ENCODE measurements at regions not wholly inside any gene's neighbourhood (a gene's known extent, or its start where the extent isn't known, plus 50 kb on each side); places are given as distances from the start of the nearest gene placed in this dataset.

GRCh38 chr15:70407955-70408354 lies 310.2 kb upstream of the TLE3 start:
- Histone ChIP-seq H3K9ac (ENCODE audit: low read length in 3 of 3) (no peak overlapping the region), H3K36me3 (ENCODE audit: control insufficient read depth in 2 of 3, insufficient read depth in 3 of 3, low read length in 3 of 3) (no peaks in the 10 kb centered on the region), H3K27me3 (ENCODE audit: control insufficient read depth, insufficient read depth, low read length) (no peaks in the 10 kb centered on the region), H3K4me1 (ENCODE audit: control insufficient read depth in 2 of 3, insufficient read depth in 2 of 3, low read depth in 1 of 3, low read length in 3 of 3) (peaks cover 4 to 19% (median 13%) of the 10 kb centered on the region in 3 donors), H3K27ac (ENCODE audit: low read depth in 2 of 2, low read length in 2 of 2) (no peak overlapping the region), H3K9me3 (ENCODE audit: control insufficient read depth in 2 of 3, insufficient read depth in 1 of 3, low read length in 3 of 3) (peaks cover 0 to 24% (median 0%) of the 10 kb centered on the region in 3 donors), H3K4me3 (ENCODE audit: low read length in 3 of 3) (no peak overlapping the region)
- TF ChIP-seq CTCF (IDR thresholded peaks at IDR 0.05; ENCODE audit: borderline replicate concordance, extremely low read depth, insufficient read depth) = no peak
- DNase-seq (no peak), FAIRE-seq (no peak)
- intact Hi-C loops (cut with DNase I) = no loop called here

GRCh38 chr15:70407336-70407670 lies 309.6 kb upstream of the TLE3 start:
- Histone ChIP-seq H3K27me3 (ENCODE audit: control insufficient read depth, insufficient read depth, low read length) (no peaks in the 10 kb centered on the region), H3K4me1 (ENCODE audit: control insufficient read depth in 2 of 3, insufficient read depth in 2 of 3, low read depth in 1 of 3, low read length in 3 of 3) (peaks cover 4 to 17% (median 13%) of the 10 kb centered on the region in 3 donors), H3K27ac (ENCODE audit: low read depth in 2 of 2, low read length in 2 of 2) (no peak overlapping the region), H3K9me3 (ENCODE audit: control insufficient read depth in 2 of 3, insufficient read depth in 1 of 3, low read length in 3 of 3) (peaks cover 0 to 24% (median 0%) of the 10 kb centered on the region in 3 donors), H3K36me3 (ENCODE audit: control insufficient read depth in 2 of 3, insufficient read depth in 3 of 3, low read length in 3 of 3) (no peaks in the 10 kb centered on the region), H3K9ac (ENCODE audit: low read length in 3 of 3) (no peak overlapping the region), H3K4me3 (ENCODE audit: low read length in 3 of 3) (no peak overlapping the region)
- TF ChIP-seq CTCF (IDR thresholded peaks at IDR 0.05; ENCODE audit: borderline replicate concordance, extremely low read depth, insufficient read depth) = no peak
- intact Hi-C loops (cut with DNase I) = no loop called here
- no peak for DNase-seq
- no peak for FAIRE-seq

- no peak for TF ChIP-seq CTCF (IDR thresholded peaks at IDR 0.05; ENCODE audit: borderline replicate concordance, extremely low read depth, insufficient read depth)
- intact Hi-C loops (cut with DNase I) = no loop called here
- H3K36me3 ChIP-seq (ENCODE audit: control insufficient read depth in 2 of 3, insufficient read depth in 3 of 3, low read length in 3 of 3) = no peaks in the 10 kb centered on the region
- H3K27me3 ChIP-seq (ENCODE audit: control insufficient read depth, insufficient read depth, low read length) = no peaks in the 10 kb centered on the region
- DNase-seq = peak in 3 of 5 donors; percentile 59 to 73 (median 67)
- H3K4me3 ChIP-seq (ENCODE audit: low read length in 3 of 3) = no peak overlapping the region
- peaks cover 0 to 24% (median 0%) of the 10 kb centered on the region in 3 donors for H3K9me3 ChIP-seq (ENCODE audit: control insufficient read depth in 2 of 3, insufficient read depth in 1 of 3, low read length in 3 of 3)
- FAIRE-seq = no peak
- peaks cover 4 to 16% (median 13%) of the 10 kb centered on the region in 3 donors for H3K4me1 ChIP-seq (ENCODE audit: control insufficient read depth in 2 of 3, insufficient read depth in 2 of 3, low read depth in 1 of 3, low read length in 3 of 3)
- no peak overlapping the region for H3K27ac ChIP-seq (ENCODE audit: low read depth in 2 of 2, low read length in 2 of 2)
- no peak overlapping the region for H3K9ac ChIP-seq (ENCODE audit: low read length in 3 of 3)
These were observed 309.1 kb upstream of the TLE3 start for GRCh38 chr15:70406617-70407335.
